HG03565 (cell line): ENCODE measurements at regions not wholly inside any gene's neighbourhood (a gene's known extent, or its start where the extent isn't known, plus 50 kb on each side); places are given as distances from the start of the nearest gene placed in this dataset.

ENCODE experiments used
- ATAC-seq: cut with Tn5 transposase; IDR thresholded peaks from one replicate; pipeline ENCODE4 v1.9.1; 2021; ENCODE audit warnings: mild to moderate bottlenecking, moderate library complexity; ENCODE audit not compliant: unreplicated experiment

GRCh38 chr2:105150231-105150630 lies 91.3 kb upstream of the GPR45 start:
- ATAC-seq = no peak

GRCh38 chr2:105154119-105154818 lies 87.3 kb upstream of the GPR45 start:
- ATAC-seq = no peak

DNA sequence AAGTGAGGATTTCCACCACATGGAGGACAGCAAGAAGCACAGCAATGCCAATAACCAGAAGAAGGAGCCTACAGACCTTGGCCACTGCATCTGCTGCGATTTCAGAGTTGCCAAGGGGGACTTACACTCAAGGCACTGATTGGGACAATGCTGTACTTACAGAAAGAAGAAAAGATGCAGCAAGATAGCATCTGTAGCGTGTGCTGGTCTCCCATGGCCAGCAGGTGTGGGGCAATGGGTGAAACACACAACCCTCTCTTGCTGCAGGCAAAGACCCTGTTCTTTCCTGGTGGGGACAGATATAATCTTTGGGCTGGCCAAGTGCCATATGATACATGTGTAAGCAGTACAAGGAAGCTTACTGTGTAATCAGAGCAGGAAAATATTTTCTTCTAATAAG lies 85.4 kb upstream of the GPR45 start:
- ATAC-seq = no peak

DNA sequence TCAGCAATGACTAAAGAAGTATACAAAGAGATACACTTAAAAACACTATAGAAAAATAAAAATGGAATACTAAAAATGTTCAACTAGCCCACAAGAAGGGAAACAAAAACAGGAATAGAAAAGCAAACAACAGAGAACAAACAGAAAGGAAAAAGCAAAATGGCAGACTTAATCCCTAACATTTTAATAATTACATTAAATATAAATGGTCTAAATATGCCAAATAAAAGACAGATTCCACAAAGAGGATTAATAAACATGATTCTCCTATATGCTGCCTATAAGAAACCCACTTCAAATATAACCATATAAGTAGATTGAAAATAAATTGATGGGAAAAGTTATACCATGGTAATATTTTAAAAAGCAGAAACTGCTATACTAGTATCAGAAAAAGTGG lies 83.5 kb upstream of the GPR45 start:
- no peak for ATAC-seq

DNA sequence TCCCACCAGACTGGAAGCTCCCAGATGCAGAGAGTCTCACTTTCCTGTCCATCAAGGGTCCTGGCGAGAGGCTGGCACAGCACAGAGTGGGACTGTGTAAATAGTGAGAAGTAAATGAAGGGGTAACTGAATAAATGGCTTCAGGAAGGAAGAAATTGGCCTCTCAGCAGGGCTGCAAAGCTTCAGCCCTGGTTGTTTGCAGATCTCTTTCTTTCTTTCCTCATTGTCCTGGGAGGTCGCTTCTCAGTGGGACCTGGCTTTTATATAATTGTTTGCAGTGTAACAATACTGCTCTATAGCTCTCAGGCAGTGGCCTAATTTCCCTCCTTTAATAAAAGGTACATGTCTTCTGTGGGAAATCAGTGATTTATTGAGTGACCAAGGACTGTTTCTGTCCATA lies 74.9 kb upstream of the GPR45 start:
- ATAC-seq = no peak

- no peak for ATAC-seq
Measured at GRCh38 chr2:105168543-105168942, 73.0 kb upstream of the GPR45 start.

- ATAC-seq = no peak
Measured at GRCh38 chr2:105175231-105175630, 66.3 kb upstream of the GPR45 start.

DNA sequence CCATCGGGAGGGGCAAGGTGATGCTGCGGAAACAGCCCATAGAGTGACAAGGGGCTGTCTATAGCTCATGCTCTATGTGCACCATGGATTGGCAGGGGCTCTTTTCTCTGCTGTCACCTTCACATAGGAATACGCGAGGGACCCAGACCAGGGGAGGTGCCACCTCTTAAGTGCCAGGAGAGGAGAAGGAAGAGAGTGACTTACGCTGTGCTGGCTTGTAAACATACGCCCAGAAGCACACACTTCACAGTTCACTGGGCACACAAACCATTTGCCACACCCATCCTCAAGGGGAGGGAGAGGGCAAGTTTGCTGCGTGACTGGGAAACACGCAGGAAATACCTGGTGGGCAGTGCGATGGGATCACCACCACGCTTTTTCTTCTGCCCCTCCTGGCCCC lies 65.1 kb upstream of the GPR45 start:
- ATAC-seq = no peak

DNA sequence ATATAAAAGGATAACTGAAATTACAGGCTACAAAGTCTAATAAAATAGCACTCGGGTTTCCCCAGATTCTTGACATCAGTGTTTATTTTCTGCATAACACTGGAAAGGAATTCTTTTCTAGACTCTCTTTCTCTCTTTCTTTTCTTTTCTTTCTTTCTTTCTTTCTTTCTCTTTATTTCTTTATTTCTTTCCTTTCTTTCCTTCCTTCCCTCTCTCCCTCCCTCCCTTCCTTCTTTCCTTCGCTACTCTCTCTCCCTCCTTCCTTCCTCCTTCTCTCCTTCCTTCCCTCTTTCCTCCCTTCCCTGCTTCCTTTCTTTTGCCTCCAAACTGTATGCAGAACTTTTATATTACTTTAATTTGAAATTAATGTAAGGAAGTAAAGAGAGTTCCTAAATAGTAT lies 64.5 kb upstream of the GPR45 start:
- no peak for ATAC-seq

- no peak for ATAC-seq
Measured at GRCh38 chr2:105177536-105178254, 63.8 kb upstream of the GPR45 start.

- no peak for ATAC-seq
Measured at GRCh38 chr2:105179469-105180372, 61.8 kb upstream of the GPR45 start.

GRCh38 chr2:105180491-105180972 lies 61.0 kb upstream of the GPR45 start:
- no peak for ATAC-seq

GRCh38 chr2:105181282-105181681 lies 60.3 kb upstream of the GPR45 start:
- no peak for ATAC-seq

DNA sequence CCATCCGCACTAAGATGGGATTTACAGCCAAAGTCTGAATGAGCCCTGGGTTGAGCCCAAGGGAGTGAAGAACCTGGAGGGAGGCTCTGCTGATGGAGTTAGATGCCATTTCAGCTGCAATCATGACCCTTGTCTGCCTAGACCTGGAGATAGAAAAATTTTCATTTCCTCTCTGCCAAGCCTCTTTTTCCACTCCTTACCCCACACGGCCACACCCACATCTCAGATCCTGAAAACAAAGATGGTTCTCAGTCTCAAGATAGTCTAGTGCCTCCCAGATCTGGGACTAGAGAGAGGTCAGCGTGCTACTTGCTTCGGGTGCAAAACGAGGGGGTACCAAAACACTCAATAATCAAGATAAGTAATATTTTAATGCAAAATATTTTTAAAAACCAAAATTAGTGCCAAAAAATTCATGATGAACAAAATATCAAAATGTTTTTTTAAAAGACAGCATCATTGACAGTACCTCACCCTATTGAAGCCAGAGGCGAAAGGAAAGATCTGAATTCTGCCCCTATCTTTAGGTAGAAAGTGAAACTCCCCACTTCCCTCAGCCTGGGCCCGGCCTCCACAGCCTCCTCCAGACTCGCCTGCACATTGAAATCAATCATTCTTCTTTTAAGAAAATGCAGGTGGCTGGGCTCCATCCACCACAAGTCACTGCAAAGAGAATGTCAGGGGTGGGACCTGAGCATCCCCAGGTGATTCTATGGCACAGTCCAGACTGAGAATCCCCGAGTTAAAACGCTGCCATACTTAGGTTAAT lies 57.8 kb upstream of the GPR45 start:
- ATAC-seq = peak; percentile 62

DNA sequence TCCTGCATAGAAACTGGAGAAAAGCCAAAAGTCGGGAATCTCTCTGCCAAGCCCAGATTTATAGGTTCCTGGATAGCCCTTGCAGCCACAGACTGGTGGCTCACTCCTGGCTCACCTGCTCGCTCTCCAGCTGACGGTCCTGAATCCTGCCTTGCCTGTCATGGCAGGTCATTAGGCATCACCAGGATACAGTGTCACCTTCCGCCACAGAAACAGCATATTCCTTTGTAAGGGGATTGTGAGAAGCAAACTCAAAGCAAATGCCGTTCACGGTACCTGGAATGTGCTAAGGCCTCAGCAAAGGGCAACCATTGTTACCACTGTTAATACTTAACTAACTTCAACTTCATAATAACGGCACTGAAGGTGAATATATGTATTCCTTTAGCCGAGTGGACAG lies 57.1 kb upstream of the GPR45 start:
- ATAC-seq = no peak

GRCh38 chr2:105186967-105187498 lies 54.5 kb upstream of the GPR45 start:
- ATAC-seq = no peak

GRCh38 chr2:105187531-105187930 lies 54.0 kb upstream of the GPR45 start:
- no peak for ATAC-seq

GRCh38 chr2:105188343-105188742 lies 53.2 kb upstream of the GPR45 start:
- ATAC-seq = peak; percentile 78
